Mesothelial cell of epicardium (in vitro differentiated cells): ENCODE measurements at regions not wholly inside any gene's neighbourhood (a gene's known extent, or its start where the extent isn't known, plus 50 kb on each side); places are given as distances from the start of the nearest gene placed in this dataset.
"Not testable (repeated sequence)": the region's sequence is repeated elsewhere in the genome, so short reads cannot be mapped to it uniquely, and the experiment has no call there.

Source experiments
- DNase-seq, 2 experiments: peaks; one replicate each; pipeline ENCODE4 v3.0.0; 2021; ENCODE audit warnings: low spot score in 2 of 2; ENCODE audit not compliant: unreplicated experiment in 2 of 2
- H3K27ac Mint-ChIP-seq: 2 replicates; pipeline ENCODE4 v1.8.0; 2021; ENCODE audit warnings: mixed read lengths
- H3K27me3 Mint-ChIP-seq: 2 replicates; pipeline ENCODE4 v1.8.0; 2021; ENCODE audit warnings: low read depth, mixed read lengths
- H3K36me3 Mint-ChIP-seq: 2 replicates; pipeline ENCODE4 v1.8.0; 2021; ENCODE audit warnings: mixed read lengths
- H3K4me1 Mint-ChIP-seq: 2 replicates; pipeline ENCODE4 v1.8.0; 2021; ENCODE audit warnings: mixed read lengths
- H3K4me3 Mint-ChIP-seq: 2 replicates; pipeline ENCODE4 v1.8.0; 2021; ENCODE audit warnings: mild to moderate bottlenecking, moderate library complexity, mixed read lengths
- H3K9me3 Mint-ChIP-seq: 2 replicates; pipeline ENCODE4 v1.8.0; 2021; ENCODE audit warnings: mixed read lengths
- CTCF ChIP-seq: fragments of 200-600 bp; sonication (generic); IDR thresholded peaks from one replicate; pipeline ENCODE4 v1.5.0; 2021; ENCODE audit warnings: antibody characterized with exemption; ENCODE audit not compliant: unreplicated experiment

GRCh38 chr9:95788021-95788420 lies 87.5 kb upstream of the ERCC6L2 start:
- Mint-ChIP-seq H3K9me3 (peaks cover 4% of the 10 kb centered on the region), H3K4me3 (no peak overlapping the region), H3K27me3 (no peaks in the 10 kb centered on the region), H3K36me3 (no peaks in the 10 kb centered on the region), H3K27ac (no peak overlapping the region), H3K4me1 (peaks cover 8% of the 10 kb centered on the region)
- no peak for TF ChIP-seq CTCF
- DNase-seq: no peak

- TF ChIP-seq CTCF: no peak
- Mint-ChIP-seq H3K9me3 (peaks cover 3% of the 10 kb centered on the region), H3K4me1 (peaks cover 8% of the 10 kb centered on the region), H3K27ac (no peak overlapping the region), H3K4me3 (no peak overlapping the region), H3K27me3 (no peaks in the 10 kb centered on the region), H3K36me3 (no peaks in the 10 kb centered on the region)
- DNase-seq: no peak
Measured at GRCh38 chr9:95785209-95785608, 90.3 kb upstream of the ERCC6L2 start.

GRCh38 chr9:95784318-95784717 lies 91.2 kb upstream of the ERCC6L2 start:
- H3K4me3 Mint-ChIP-seq: no peak overlapping the region
- peaks cover 8% of the 10 kb centered on the region for H3K4me1 Mint-ChIP-seq
- H3K27ac Mint-ChIP-seq: no peak overlapping the region
- H3K36me3 Mint-ChIP-seq: no peaks in the 10 kb centered on the region
- H3K27me3 Mint-ChIP-seq: no peaks in the 10 kb centered on the region
- DNase-seq: no peak
- no peaks in the 10 kb centered on the region for H3K9me3 Mint-ChIP-seq
- no peak for TF ChIP-seq CTCF

GRCh38 chr9:95783426-95783975 lies 92.0 kb upstream of the ERCC6L2 start:
- peaks cover 8% of the 10 kb centered on the region for H3K4me1 Mint-ChIP-seq
- DNase-seq: no peak
- no peak overlapping the region for H3K27ac Mint-ChIP-seq
- H3K27me3 Mint-ChIP-seq: no peaks in the 10 kb centered on the region
- no peak for TF ChIP-seq CTCF
- H3K9me3 Mint-ChIP-seq: no peaks in the 10 kb centered on the region
- H3K36me3 Mint-ChIP-seq: no peaks in the 10 kb centered on the region
- no peak overlapping the region for H3K4me3 Mint-ChIP-seq

GRCh38 chr9:95780751-95781150 lies 94.7 kb upstream of the ERCC6L2 start:
- Mint-ChIP-seq H3K4me3 (no peak overlapping the region), H3K4me1 (peaks cover 3% of the 10 kb centered on the region), H3K36me3 (no peaks in the 10 kb centered on the region), H3K27ac (no peak overlapping the region), H3K9me3 (no peaks in the 10 kb centered on the region), H3K27me3 (no peaks in the 10 kb centered on the region)
- no peak for TF ChIP-seq CTCF
- DNase-seq: no peak

GRCh38 chr9:95780121-95780520 lies 95.4 kb upstream of the ERCC6L2 start:
- no peak for DNase-seq
- TF ChIP-seq CTCF: no peak
- H3K27ac Mint-ChIP-seq: no peak overlapping the region
- H3K36me3 Mint-ChIP-seq: no peaks in the 10 kb centered on the region
- peaks cover 3% of the 10 kb centered on the region for H3K4me1 Mint-ChIP-seq
- H3K27me3 Mint-ChIP-seq: no peaks in the 10 kb centered on the region
- no peaks in the 10 kb centered on the region for H3K9me3 Mint-ChIP-seq
- H3K4me3 Mint-ChIP-seq: no peak overlapping the region

- H3K4me1 Mint-ChIP-seq: not testable (repeated sequence)
Measured at GRCh38 chr9:95779597-95779996, 95.9 kb upstream of the ERCC6L2 start.

More at GRCh38 chr9:95779597-95779996, 95.9 kb upstream of the ERCC6L2 start:
- H3K27ac Mint-ChIP-seq, H3K27me3 Mint-ChIP-seq, H3K9me3 Mint-ChIP-seq, H3K4me3 Mint-ChIP-seq, DNase-seq, H3K36me3 Mint-ChIP-seq: not testable (repeated sequence)
